ENCODE measurements at regions not wholly inside any gene's neighbourhood (a gene's known extent, or its start where the extent isn't known, plus 50 kb on each side); places are given as distances from the start of the nearest gene placed in this dataset.

- H3K27me3 ChIP-seq (ENCODE audit: insufficient read depth, low read length, poor library complexity): no peaks in the 10 kb centered on the region
- no peak for ATAC-seq (ENCODE audit: insufficient read depth, low read depth)
- no peak for TF ChIP-seq CTCF (IDR thresholded peaks at IDR 0.05; ENCODE audit: borderline replicate concordance, extremely low read depth, low read length, poor library complexity, severe bottlenecking)
- no peak for TF ChIP-seq EZH2 (IDR thresholded peaks at IDR 0.05; ENCODE audit: borderline replicate concordance, low read depth, low read length, severe bottlenecking)
Measured at GRCh38 chr6:165807249-165807960, 144.4 kb upstream of the PDE10A start.

GRCh38 chr6:165806126-165806810 is 143.2 kb upstream of the PDE10A start:
- no peaks in the 10 kb centered on the region for H3K9me3 ChIP-seq (ENCODE audit: insufficient read depth, low read length, severe bottlenecking)
- H3K9ac ChIP-seq (ENCODE audit: low read depth, low read length): no peak overlapping the region
- H3K4me3 ChIP-seq (ENCODE audit: low read depth in 1 of 2, low read length in 2 of 2): no peak overlapping the region
- no peak for ATAC-seq (ENCODE audit: insufficient read depth, low read depth)
- no peaks in the 10 kb centered on the region for H3K36me3 ChIP-seq (ENCODE audit: insufficient read depth, low read length)
- H3K27me3 ChIP-seq (ENCODE audit: insufficient read depth, low read length, poor library complexity): no peaks in the 10 kb centered on the region
- TF ChIP-seq EZH2 (IDR thresholded peaks at IDR 0.05; ENCODE audit: borderline replicate concordance, low read depth, low read length, severe bottlenecking): no peak
- TF ChIP-seq CTCF (IDR thresholded peaks at IDR 0.05; ENCODE audit: borderline replicate concordance, extremely low read depth, low read length, poor library complexity, severe bottlenecking): no peak
- no peak overlapping the region for H3K4me2 ChIP-seq (ENCODE audit: insufficient read depth, low read length)
- H2AFZ ChIP-seq (ENCODE audit: low read depth, low read length): no peak overlapping the region
- no peak overlapping the region for H3K27ac ChIP-seq (ENCODE audit: low read length)
- DNase-seq: no peak
- no peaks in the 10 kb centered on the region for H3K79me2 ChIP-seq (ENCODE audit: insufficient read depth, low read length)
- no peaks in the 10 kb centered on the region for H4K20me1 ChIP-seq (ENCODE audit: insufficient read depth, low read length)
- H3K4me1 ChIP-seq (ENCODE audit: insufficient read depth, low read length): no peaks in the 10 kb centered on the region

More at GRCh38 chr6:165807249-165807960, 144.4 kb upstream of the PDE10A start:
- Histone ChIP-seq H3K9me3 (ENCODE audit: insufficient read depth, low read length, severe bottlenecking) (no peaks in the 10 kb centered on the region), H4K20me1 (ENCODE audit: insufficient read depth, low read length) (no peaks in the 10 kb centered on the region), H3K9ac (ENCODE audit: low read depth, low read length) (no peak overlapping the region), H3K79me2 (ENCODE audit: insufficient read depth, low read length) (no peaks in the 10 kb centered on the region), H3K36me3 (ENCODE audit: insufficient read depth, low read length) (no peaks in the 10 kb centered on the region), H3K4me2 (ENCODE audit: insufficient read depth, low read length) (no peak overlapping the region), H3K4me1 (ENCODE audit: insufficient read depth, low read length) (no peaks in the 10 kb centered on the region), H2AFZ (ENCODE audit: low read depth, low read length) (no peak overlapping the region), H3K4me3 (ENCODE audit: low read depth in 1 of 2, low read length in 2 of 2) (no peak overlapping the region), H3K27ac (ENCODE audit: low read length) (no peak overlapping the region)
- DNase-seq: no peak

- Histone ChIP-seq H3K4me3 (ENCODE audit: low read depth in 1 of 2, low read length in 2 of 2) (no peak overlapping the region), H3K4me1 (ENCODE audit: insufficient read depth, low read length) (no peaks in the 10 kb centered on the region), H3K36me3 (ENCODE audit: insufficient read depth, low read length) (no peaks in the 10 kb centered on the region), H3K27me3 (ENCODE audit: insufficient read depth, low read length, poor library complexity) (no peaks in the 10 kb centered on the region), H3K9me3 (ENCODE audit: insufficient read depth, low read length, severe bottlenecking) (no peaks in the 10 kb centered on the region), H4K20me1 (ENCODE audit: insufficient read depth, low read length) (no peaks in the 10 kb centered on the region), H2AFZ (ENCODE audit: low read depth, low read length) (no peak overlapping the region), H3K4me2 (ENCODE audit: insufficient read depth, low read length) (no peak overlapping the region), H3K9ac (ENCODE audit: low read depth, low read length) (no peak overlapping the region), H3K27ac (ENCODE audit: low read length) (no peak overlapping the region), H3K79me2 (ENCODE audit: insufficient read depth, low read length) (no peaks in the 10 kb centered on the region)
- ATAC-seq (ENCODE audit: insufficient read depth, low read depth) (no peak), DNase-seq (no peak)
- TF ChIP-seq EZH2 (IDR thresholded peaks at IDR 0.05; ENCODE audit: borderline replicate concordance, low read depth, low read length, severe bottlenecking): no peak
- no peak for TF ChIP-seq CTCF (IDR thresholded peaks at IDR 0.05; ENCODE audit: borderline replicate concordance, extremely low read depth, low read length, poor library complexity, severe bottlenecking)
Measured at GRCh38 chr6:165805636-165806035, 142.6 kb upstream of the PDE10A start.

All from DND-41 (cell line).